ENCODE measurements at regions not wholly inside any gene's neighbourhood (a gene's known extent, or its start where the extent isn't known, plus 50 kb on each side); places are given as distances from the start of the nearest gene placed in this dataset.

DNA sequence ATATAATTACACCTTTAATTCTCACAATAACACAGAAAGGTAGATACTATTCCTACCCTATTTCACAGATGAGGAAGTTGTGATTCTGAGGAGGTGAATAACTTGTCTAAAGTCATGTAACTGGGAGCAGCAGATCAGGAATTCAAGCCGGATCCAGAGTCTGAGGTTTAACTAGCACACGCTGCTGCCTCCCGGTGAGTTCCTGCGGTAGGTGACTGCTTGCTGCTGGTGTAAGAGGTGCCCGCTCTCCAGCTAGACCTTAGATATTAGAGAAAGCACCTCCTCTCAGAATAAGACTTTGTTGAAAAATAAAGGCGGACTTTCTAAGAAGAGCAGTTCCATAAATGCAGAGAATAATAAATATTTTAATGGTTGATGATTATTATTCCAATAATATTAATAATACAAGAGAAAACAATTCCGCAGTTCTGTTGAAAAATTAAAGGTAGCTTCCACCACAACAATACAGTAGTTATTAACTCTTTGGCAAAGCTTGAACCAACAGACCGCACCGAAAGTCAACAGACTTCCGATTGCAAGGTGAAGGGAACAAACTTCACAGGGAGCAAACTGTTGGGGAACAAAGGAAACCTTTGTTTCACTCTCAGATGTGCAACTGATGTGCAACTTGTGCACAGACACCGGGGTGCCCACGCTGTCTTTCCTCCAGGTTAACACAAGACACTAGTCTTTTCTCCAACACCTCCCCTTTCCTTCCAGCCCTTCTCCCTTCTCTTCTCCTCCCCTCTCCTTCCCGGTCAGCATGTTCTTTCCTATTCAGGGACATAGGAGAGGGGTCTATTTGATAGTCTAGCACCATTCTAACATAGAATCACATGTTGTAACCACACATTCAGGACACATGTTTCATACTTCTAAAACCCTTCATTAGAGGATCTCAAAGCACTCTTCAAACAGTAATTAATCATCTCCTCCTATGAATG lies 73.2 kb upstream of the EGLN3 start:
- DNase-seq, result no peak

DNA sequence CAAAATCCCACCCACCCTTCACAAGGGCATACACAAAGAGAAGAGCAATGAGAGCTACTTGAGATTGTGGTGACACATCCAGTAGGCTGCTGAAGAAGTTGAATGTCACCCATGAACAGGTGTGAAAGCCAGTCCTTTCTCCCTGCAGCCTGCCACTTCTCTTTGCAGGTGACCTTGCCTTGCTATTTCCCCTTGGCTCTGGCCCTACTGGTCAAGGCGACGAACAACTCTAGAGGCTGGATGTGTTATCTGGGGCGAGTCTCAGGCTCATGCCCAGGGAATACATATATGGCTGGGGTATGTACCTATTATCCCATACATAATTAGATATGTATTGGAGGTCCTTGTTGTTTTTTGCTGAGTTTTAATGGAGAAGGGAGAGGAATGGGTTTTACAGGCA lies 70.2 kb upstream of the EGLN3 start:
- DNase-seq, result no peak

DNA sequence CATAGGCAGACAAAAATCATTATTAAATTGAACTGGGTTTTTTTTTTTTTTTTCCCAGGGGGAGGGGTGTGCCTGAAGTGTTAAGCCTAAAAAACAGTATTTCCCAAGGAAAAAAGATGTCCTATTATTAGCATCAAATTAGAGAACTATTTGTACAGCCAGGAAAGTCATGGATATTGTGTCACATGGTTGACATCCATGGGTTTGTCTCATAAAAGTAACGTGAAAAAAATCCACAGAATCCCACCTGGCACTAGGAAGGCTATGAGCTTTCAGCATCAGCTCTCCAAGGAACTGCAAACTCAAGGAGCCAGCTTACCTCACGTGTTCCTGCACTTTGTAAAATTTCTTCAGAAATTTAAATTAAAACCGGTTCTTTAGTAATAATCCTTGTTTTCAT lies 69.1 kb upstream of the EGLN3 start:
- DNase-seq, result peak in 1 of 3 donors; percentile 31

DNA sequence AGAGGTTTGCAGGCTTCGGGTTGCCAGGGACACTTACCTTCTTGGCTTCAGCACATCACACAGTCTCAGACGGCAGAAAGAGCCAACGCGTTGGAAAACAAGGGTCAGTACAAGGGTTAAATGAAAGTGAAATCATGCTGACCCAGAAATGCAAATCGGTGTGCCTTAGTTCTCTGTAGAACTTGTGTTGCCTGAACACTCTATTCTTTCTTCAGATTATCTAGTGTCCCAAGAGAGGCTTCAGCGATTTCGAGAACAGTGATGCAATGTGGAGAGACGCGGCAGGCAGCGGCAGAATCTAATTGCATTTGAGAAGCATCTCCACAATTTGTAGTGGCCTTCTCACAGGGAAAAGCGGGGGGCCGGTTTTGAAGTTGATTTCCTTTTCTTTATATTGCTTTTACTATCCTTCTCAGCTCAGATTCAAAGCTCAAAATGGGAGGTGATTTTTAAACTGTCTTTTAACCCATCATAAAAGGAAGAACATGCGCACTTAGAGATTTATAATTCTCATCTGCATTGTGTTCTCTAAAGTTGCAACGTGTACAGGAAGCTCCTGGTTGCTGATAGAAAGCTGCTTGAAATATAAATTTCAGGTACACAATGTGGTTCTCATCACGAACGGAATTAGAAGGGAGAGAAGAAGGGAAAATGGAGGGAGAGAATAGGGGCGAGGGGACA lies 67.8 kb upstream of the EGLN3 start:
- DNase-seq, result peak in 1 of 3 donors; percentile 82

DNA sequence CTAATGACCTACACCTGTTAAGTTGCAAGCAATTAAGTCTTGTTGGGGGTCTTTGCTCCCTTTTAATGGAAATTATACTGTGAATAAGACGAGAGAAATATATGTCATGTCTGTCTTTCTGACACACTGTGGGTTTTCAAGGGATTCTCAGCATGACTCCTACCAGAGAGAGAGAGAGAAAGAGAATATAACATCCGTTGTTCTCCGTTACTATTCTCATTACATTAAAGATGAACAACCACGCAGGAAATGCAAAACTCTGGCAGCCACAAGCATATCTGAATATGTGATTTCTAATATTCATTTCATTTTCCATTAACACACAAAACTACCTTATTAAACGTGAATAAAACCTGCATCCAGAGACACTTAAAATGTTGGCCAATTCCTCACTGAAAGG lies 67.3 kb upstream of the EGLN3 start:
- DNase-seq, result no peak

- DNase-seq, result no peak
Measured at GRCh38 chr14:34015383-34015782, 64.5 kb upstream of the EGLN3 start.

DNA sequence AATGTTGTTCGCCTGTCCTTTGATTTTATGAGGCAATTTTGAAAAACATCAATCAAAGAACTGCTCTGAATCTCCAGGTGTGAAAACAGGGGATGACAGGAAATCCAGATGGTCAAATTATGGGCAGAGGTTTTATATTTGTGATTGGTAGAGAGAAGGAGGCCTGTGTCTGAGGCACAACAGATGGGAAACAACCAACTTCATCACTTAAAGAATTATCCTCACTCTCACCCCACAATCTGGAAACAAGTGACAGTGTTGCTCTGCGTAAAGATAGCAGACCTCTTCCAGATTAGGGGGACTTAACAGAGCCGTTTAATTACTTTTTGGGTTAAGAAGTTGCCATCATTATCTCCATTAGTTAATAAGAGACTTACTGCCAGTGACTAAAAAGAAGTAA lies 64.1 kb upstream of the EGLN3 start:
- no peak for DNase-seq

- DNase-seq, result no peak
Measured at GRCh38 chr14:34013721-34014060, 62.8 kb upstream of the EGLN3 start.

DNA sequence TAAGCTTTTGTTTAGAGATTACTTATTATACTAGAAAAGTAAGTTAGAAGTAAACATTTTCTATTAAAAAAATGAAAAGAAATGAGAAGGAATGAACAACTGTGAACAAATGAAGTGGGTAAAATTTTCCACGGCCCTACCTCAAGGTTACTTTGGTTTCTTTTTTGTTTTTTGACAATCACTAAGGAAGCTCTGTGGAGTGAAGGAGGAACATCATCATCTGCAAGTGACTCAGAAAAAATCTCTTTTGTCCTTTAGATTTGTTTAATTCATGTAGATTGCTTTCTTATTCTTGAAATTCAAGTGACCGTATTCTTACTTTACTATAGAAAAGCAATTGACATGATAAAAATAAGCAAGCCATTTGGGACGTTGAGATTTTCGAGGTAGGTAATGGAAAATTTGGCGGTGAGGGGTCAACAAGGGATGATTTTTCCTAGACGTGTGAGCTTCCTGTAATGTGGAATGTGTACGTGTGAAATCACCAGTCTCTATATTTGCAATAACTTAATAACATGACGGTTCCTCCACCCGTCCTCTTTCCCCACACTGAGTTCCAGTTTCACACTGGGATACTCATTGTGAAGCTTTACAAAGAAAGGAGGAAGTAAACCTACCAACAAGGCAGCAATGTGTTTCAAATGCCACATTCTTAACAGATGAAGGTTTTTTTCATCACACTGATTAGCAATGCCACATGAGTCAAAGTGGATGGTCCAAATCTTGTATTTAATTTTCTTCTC lies 62.3 kb upstream of the EGLN3 start:
- DNase-seq, result no peak

DNA sequence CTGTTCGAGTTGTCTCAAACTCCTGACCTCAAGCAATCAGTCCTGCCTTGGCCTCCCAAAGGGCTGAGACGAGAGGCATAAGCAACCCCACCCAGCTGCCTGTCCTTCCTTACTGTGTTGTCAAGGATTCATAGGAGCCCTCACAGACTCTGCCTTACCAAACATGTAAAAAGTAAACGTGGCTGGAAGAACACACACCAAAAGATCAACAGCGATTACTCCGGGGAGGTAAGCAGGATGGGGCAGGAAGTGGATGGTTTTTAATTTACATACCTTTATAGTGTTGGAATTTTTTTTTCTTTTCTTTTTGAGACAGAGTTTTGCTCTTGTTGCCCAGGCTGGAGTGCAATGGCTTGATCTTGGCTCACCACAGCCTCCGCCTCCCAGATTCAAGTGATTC lies 61.5 kb upstream of the EGLN3 start:
- no peak for DNase-seq

GRCh38 chr14:34009956-34010355 lies 59.1 kb upstream of the EGLN3 start:
- DNase-seq, result no peak

DNA sequence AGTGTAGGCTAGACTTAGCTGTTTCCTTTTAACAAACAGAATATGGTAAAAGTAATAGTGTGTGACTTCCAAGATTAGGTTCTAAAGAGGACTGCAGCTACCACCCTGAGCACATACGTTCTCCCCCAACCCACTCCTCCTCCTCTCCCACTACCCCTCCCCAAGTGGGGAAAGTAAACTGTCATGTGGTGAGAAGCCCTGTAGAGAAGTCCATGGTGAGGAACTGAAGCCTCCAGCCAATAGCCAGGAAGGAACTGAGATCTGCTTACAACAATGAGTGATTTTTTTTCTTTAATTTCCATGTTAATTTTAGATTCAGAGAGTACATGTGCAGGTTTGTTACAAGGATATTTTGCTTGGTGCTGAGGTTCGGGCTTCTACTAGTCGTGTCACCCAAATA lies 57.0 kb upstream of the EGLN3 start:
- DNase-seq, result no peak

- no peak for DNase-seq
Measured at GRCh38 chr14:34005901-34006300, 55.0 kb upstream of the EGLN3 start.

DNA sequence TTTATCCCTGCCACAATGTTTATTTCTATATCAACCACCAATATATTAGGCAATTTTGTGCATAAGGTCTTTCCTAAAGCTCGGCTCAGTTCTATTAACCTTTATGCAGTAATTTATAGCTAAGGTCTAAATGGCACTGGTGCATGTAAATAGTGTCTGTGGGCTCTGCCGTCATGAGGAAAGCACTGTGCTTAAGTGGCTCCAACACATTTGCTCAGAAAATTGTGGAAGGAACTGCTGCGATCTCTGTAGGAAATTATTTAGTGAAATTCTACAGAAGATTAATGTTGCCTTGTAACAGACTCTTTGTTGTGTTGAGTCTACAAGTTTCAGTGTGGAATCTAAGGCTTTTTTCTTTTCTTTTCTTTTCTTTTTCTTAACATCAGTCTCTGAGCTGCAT lies 54.0 kb upstream of the EGLN3 start:
- no peak for DNase-seq

GRCh38 chr14:34003691-34004090 lies 52.8 kb upstream of the EGLN3 start:
- no peak for DNase-seq

DNA sequence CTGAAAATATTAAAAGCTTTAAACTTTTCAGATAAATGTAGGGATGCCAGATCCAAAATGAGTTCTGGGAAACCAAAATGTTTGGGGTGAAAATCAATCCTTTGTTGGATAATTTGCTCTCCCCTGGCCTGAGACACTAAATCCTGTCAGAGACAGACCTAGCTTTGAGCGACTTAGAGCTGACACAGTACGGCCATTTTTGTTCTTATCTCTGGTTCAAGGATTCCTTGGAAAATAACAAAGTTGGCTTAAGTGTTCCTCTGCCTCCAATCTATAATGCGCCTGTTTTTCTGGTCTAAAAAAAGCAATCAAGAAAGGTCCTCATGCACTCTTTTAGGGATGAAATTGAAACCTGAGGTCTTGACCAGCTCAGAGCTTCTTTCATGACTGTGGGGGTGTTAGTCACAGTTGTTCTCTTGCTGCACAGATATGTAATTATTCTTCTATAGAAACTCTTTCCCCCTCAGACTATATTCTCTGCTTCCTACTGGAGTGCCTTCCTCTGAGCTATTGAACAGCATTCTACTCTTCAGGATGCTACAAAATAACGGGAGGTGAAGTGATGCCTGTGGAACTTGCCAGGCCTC lies 52.3 kb upstream of the EGLN3 start:
- no peak for DNase-seq
